ENCODE measurements at regions not wholly inside any gene's neighbourhood (a gene's known extent, or its start where the extent isn't known, plus 50 kb on each side); places are given as distances from the start of the nearest gene placed in this dataset.

DNA sequence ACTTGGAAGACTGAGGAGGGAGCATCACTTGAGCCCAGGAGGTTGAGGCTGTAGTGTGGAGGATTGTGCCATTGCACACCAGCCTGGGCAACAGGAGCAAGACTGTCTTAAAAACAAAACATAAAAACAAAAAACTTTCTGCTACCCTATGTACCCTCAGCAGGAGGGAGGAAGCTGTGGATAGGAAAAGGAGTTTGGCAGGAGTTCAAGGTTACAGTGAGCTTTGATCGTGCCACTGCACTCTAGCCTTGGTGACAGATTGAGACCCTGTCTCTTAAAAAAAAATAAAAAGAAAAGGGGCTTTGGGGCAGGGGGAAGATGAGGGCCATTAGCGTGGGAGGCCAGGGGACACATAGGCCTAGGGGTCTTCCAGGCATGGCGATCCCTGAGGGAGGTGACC lies 135.7 kb downstream of the DHX35 start (continued):
- TF ChIP-seq RAD21 (IDR thresholded peaks at IDR 0.05 in 1 of 2, conservative IDR thresholded peaks at IDR 0.05 in 1 of 2; ENCODE audit: low read depth in 2 of 2, low read length in 2 of 2) = no peak
